H1 (cell line): ENCODE measurements at regions not wholly inside any gene's neighbourhood (a gene's known extent, or its start where the extent isn't known, plus 50 kb on each side); places are given as distances from the start of the nearest gene placed in this dataset.

Experiments used
- CTCF ChIA-PET: fragments of 300-600 bp; sonication (Branson Sonifier 250); formaldehyde crosslinking; loops from one replicate; lab custom pipeline; 2021; ENCODE audit not compliant: partially characterized antibody; lab: Charles Lee
- POLR2A ChIA-PET: fragments of 300-600 bp; sonication (Branson Sonifier 250); formaldehyde crosslinking; loops from one replicate; lab custom pipeline; 2021; ENCODE audit warnings: inconsistent platforms; ENCODE audit not compliant: partially characterized antibody; lab: Charles Lee
- DNase-seq, 2 experiments: peaks; one replicate each; pipeline versions ENCODE4 v3.0.0 to v3.0.0-alpha.2; 2010 to 2022; ENCODE audit warnings: low spot score in 2 of 2, low read depth in 1 of 2, mixed read lengths in 1 of 2
- FAIRE-seq: peaks from 2 replicates; lab custom pipeline; 2011; peaks lifted over from hg19 to GRCh38; lab: Jason Lieb, UNC
- H2AFZ ChIP-seq: 2 replicates; pipeline ENCODE4 v1.8.1; 2012; ENCODE audit warnings: low read length, inconsistent platforms
- H2AK5ac ChIP-seq: 2 replicates; pipeline ENCODE4 v1.6.1; 2013; ENCODE audit warnings: low read depth, low read length
- H2BK120ac ChIP-seq: replicated peaks from 2 replicates; pipeline ENCODE3; 2013; ENCODE audit warnings: low read depth, low read length, inconsistent platforms
- H2BK12ac ChIP-seq: 2 replicates; pipeline ENCODE4 v1.6.1; 2013; ENCODE audit warnings: low read depth, low read length
- H2BK15ac ChIP-seq: 2 replicates; pipeline ENCODE4 v1.6.1; 2013; ENCODE audit warnings: low read length
- H2BK20ac ChIP-seq: 2 replicates; pipeline ENCODE4 v1.6.1; 2013; ENCODE audit warnings: low read length
- H2BK5ac ChIP-seq: 2 replicates; pipeline ENCODE4 v1.6.1; 2013; ENCODE audit warnings: low read depth, low read length
- H3K14ac ChIP-seq: 2 replicates; pipeline ENCODE4 v1.6.1; 2013; ENCODE audit warnings: inconsistent platforms; ENCODE audit not compliant: insufficient read length
- H3K18ac ChIP-seq: 2 replicates; pipeline ENCODE4 v1.6.1; 2013; ENCODE audit warnings: low read length; ENCODE audit errors: extremely low read depth
- H3K23ac ChIP-seq: 2 replicates; pipeline ENCODE4 v1.6.1; 2013; ENCODE audit warnings: inconsistent platforms; ENCODE audit not compliant: insufficient read length
- H3K23me2 ChIP-seq: 2 replicates; pipeline ENCODE4 v1.6.1; 2013; ENCODE audit warnings: low read depth, low read length
- H3K27ac ChIP-seq: 2 replicates; pipeline ENCODE4 v1.6.1; 2011; ENCODE audit warnings: low read depth, low read length, inconsistent platforms
- H3K27me3 ChIP-seq, 4 experiments: replicated peaks in 1 of 4; 1 replicate in 1 of 4; 2 replicates in 3 of 4; pipeline versions ENCODE4 v1.6.1 to v1.8.1; 2011 to 2013; ENCODE audit warnings: low read length in 3 of 4, mild to moderate bottlenecking in 3 of 4, inconsistent platforms in 2 of 4, mixed read lengths in 2 of 4, moderate library complexity in 1 of 4; ENCODE audit not compliant: control insufficient read depth in 3 of 4, insufficient read depth in 3 of 4; ENCODE audit errors: extremely low read depth in 1 of 4
- H3K36me3 ChIP-seq, 4 experiments: 2 replicates each; pipeline versions ENCODE4 v1.6.1 to v1.8.1; 2011 to 2013; ENCODE audit warnings: mild to moderate bottlenecking in 4 of 4, low read length in 3 of 4, moderate library complexity in 2 of 4, control low read depth in 1 of 4, inconsistent platforms in 1 of 4; ENCODE audit not compliant: insufficient read depth in 4 of 4, control insufficient read depth in 2 of 4
- H3K4ac ChIP-seq: replicated peaks from 2 replicates; pipeline ENCODE3; 2013; ENCODE audit warnings: low read length, low read depth, mixed read lengths, inconsistent platforms; ENCODE audit not compliant: insufficient read length
- H3K4me1 ChIP-seq, 4 experiments: replicated peaks in 1 of 4; 1 replicate in 1 of 4; 2 replicates in 3 of 4; pipeline versions ENCODE4 v1.6.1 to v1.8.1; 2011 to 2013; ENCODE audit warnings: low read length in 3 of 4, inconsistent platforms in 2 of 4, mixed read lengths in 1 of 4; ENCODE audit not compliant: insufficient read depth in 4 of 4, control insufficient read depth in 3 of 4
- H3K4me2 ChIP-seq, 2 experiments: 2 replicates each; pipeline versions ENCODE4 v1.6.1 to v1.8.1; 2011 to 2013; ENCODE audit warnings: low read depth in 2 of 2, low read length in 2 of 2, control low read depth in 1 of 2, inconsistent platforms in 1 of 2, mild to moderate bottlenecking in 1 of 2; ENCODE audit not compliant: insufficient read depth in 1 of 2
- H3K4me3 ChIP-seq, 4 experiments: fragments of 200-600, 300-600 bp in 1 of 4; sonication (generic), shearing (Covaris generic), sonication (Bioruptor Twin) in 1 of 4; 2 replicates each; pipeline versions ENCODE4 v1.5.1 to v1.8.1; 2011 to 2016; ENCODE audit warnings: low read length in 4 of 4, low read depth in 3 of 4, control low read depth in 2 of 4, inconsistent platforms in 2 of 4, mild to moderate bottlenecking in 2 of 4, mixed read lengths in 1 of 4, moderate library complexity in 1 of 4; ENCODE audit not compliant: insufficient read depth in 2 of 4; ENCODE audit errors: extremely low read depth in 1 of 4
- H3K56ac ChIP-seq: replicated peaks from 2 replicates; pipeline ENCODE3; 2013; ENCODE audit warnings: low read depth, mild to moderate bottlenecking, mixed read lengths, low read length, inconsistent platforms; ENCODE audit not compliant: insufficient read length
- H3K79me1 ChIP-seq: 2 replicates; pipeline ENCODE4 v1.6.1; 2013; ENCODE audit warnings: low read depth, low read length, control low read depth
- H3K79me2 ChIP-seq, 2 experiments: 2 replicates each; pipeline versions ENCODE4 v1.6.1 to v1.8.1; 2012 to 2013; ENCODE audit warnings: low read length in 2 of 2, mild to moderate bottlenecking in 2 of 2, inconsistent platforms in 1 of 2; ENCODE audit not compliant: insufficient read depth in 2 of 2, control insufficient read depth in 1 of 2
- H3K9ac ChIP-seq, 4 experiments: replicated peaks in 1 of 4; 1 replicate in 1 of 4; 2 replicates in 3 of 4; pipeline versions ENCODE4 v1.6.1 to v1.8.1; 2011 to 2013; ENCODE audit warnings: low read depth in 3 of 4, low read length in 3 of 4, control low read depth in 2 of 4, mild to moderate bottlenecking in 2 of 4, moderate library complexity in 2 of 4, inconsistent platforms in 1 of 4; ENCODE audit errors: extremely low read depth in 1 of 4
- H3K9me3 ChIP-seq, 2 experiments: 2 replicates each; pipeline versions ENCODE4 v1.6.1 to v1.8.1; 2012 to 2013; ENCODE audit warnings: mild to moderate bottlenecking in 2 of 2, moderate library complexity in 2 of 2, control low read depth in 1 of 2, inconsistent platforms in 1 of 2, low read depth in 1 of 2, low read length in 1 of 2, mixed read lengths in 1 of 2; ENCODE audit not compliant: insufficient read depth in 2 of 2
- H4K20me1 ChIP-seq, 2 experiments: replicated peaks in 1 of 2; 2 replicates each; pipeline versions ENCODE3 to v1.8.1; 2011 to 2013; ENCODE audit warnings: inconsistent platforms in 2 of 2, low read length in 2 of 2, mild to moderate bottlenecking in 1 of 2; ENCODE audit not compliant: insufficient read depth in 2 of 2, control insufficient read depth in 1 of 2
- H4K5ac ChIP-seq: 2 replicates; pipeline ENCODE4 v1.6.1; 2013; ENCODE audit warnings: low read length, low read depth, mixed read lengths, inconsistent platforms; ENCODE audit not compliant: insufficient read length
- H4K8ac ChIP-seq: 2 replicates; pipeline ENCODE4 v1.8.0; 2013; ENCODE audit warnings: mild to moderate bottlenecking, moderate library complexity, low read length, inconsistent platforms; ENCODE audit not compliant: insufficient read depth; ENCODE audit errors: extremely low read depth
- H4K91ac ChIP-seq: replicated peaks from 2 replicates; pipeline ENCODE3; 2013; ENCODE audit warnings: low read length, mixed read lengths, inconsistent platforms; ENCODE audit not compliant: insufficient read length
- BACH1 ChIP-seq: IDR thresholded peaks from 2 replicates; pipeline ENCODE4 v1.6.1; 2012; ENCODE audit warnings: low read length, improper control_type of control experiment
- BCL11A ChIP-seq, 2 experiments: IDR thresholded peaks; one replicate each; pipeline ENCODE4 v1.6.1; 2011; ENCODE audit warnings: low read depth in 2 of 2, low read length in 2 of 2, mild to moderate bottlenecking in 2 of 2
- CHD2 ChIP-seq: IDR thresholded peaks from 2 replicates; pipeline ENCODE4 v1.6.1; 2012; ENCODE audit warnings: low read length, improper control_type of control experiment
- CREB1 ChIP-seq: IDR thresholded peaks from 2 replicates; pipeline ENCODE4 v1.6.1; 2012; ENCODE audit warnings: inconsistent platforms
- MAFK ChIP-seq: IDR thresholded peaks from 2 replicates; pipeline ENCODE4 v1.6.1; 2012; ENCODE audit warnings: low read depth, mild to moderate bottlenecking, improper control_type of control experiment, low read length
- MAX ChIP-seq: IDR thresholded peaks from 2 replicates; pipeline ENCODE4 v1.6.1; 2012; ENCODE audit warnings: inconsistent platforms
- YY1 ChIP-seq: IDR thresholded peaks from 2 replicates; pipeline ENCODE4 v1.6.1; 2011; ENCODE audit warnings: low read depth, mild to moderate bottlenecking, low read length
- WGBS, 2 experiments: shearing (Covaris generic) in 1 of 2; methylation state at CpG; one replicate each; pipeline versions ENCODE4 v1.1.6 to v1.1.7; 2013 to 2015; ENCODE audit warnings: low lambda C conversion rate in 2 of 2, mixed read lengths in 2 of 2, inconsistent platforms in 1 of 2, low coverage in 1 of 2, missing lambda C conversion rate in 1 of 2; ENCODE audit not compliant: insufficient replicate concordance in 2 of 2, insufficient coverage in 1 of 2, insufficient read length in 1 of 2; ENCODE audit errors: extremely low coverage in 1 of 2, missing lambda C conversion rate in 1 of 2; 5-methylcytosine and 5-hydroxymethylcytosine counted together
- TF ChIP-seq, protein P1 (sequence below): IDR thresholded peaks from 2 replicates; pipeline ENCODE4 v1.6.1; 2012; ENCODE audit warnings: inconsistent platforms

DNA sequence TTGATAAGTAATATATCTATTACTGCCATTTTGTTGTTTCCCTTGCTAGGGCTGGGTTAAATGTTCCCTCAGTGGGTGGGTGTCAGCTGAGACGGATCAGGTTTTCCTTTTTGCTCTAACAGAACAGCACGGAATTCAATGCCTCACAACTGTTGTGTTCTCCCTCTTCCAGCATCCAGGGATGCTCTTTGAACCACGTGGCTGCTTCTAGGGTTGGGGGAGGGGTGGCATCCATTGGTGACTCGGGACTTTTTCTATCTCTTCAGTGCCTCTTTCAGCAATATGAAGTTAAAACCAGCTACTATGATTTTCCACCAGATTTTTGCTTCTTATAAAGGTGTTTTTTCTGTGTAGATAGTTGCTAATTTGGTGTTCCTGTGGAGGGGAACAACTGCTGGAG is 884.9 kb upstream of the FOXG1 start:
- H3K4me2 ChIP-seq: no peak overlapping the region
- H2BK5ac ChIP-seq: no peak overlapping the region
- H3K27ac ChIP-seq: no peak overlapping the region
- no peak overlapping the region for H2BK12ac ChIP-seq
- no peaks in the 10 kb centered on the region for H3K9me3 ChIP-seq
- H3K14ac ChIP-seq: no peak overlapping the region
- no peak overlapping the region for H3K23ac ChIP-seq
- no peak overlapping the region for H2BK120ac ChIP-seq
- no peaks in the 10 kb centered on the region for H3K36me3 ChIP-seq
- DNase-seq (no peak), FAIRE-seq (peak; percentile 36)
- POLR2A ChIA-PET: no interaction called here
- H3K18ac ChIP-seq: no peak overlapping the region
- no peaks in the 10 kb centered on the region for H3K23me2 ChIP-seq
- TF ChIP-seq BACH1 (peak; percentile 89), BCL11A (IDR thresholded peaks at IDR 0.05; ENCODE audit: low read depth in 2 of 2, low read length in 2 of 2) (no peak), MAFK (peak; percentile 74; the same call in 1 of the 2 replicates), CHD2 (no peak), CREB1 (no peak), MAX (peak; percentile 60; the same call in 1 of the 2 replicates), YY1 (0 out of 2 replicates have a peak, but pooled peaks have one; percentile 15)
- TF ChIP-seq, protein P1, sequence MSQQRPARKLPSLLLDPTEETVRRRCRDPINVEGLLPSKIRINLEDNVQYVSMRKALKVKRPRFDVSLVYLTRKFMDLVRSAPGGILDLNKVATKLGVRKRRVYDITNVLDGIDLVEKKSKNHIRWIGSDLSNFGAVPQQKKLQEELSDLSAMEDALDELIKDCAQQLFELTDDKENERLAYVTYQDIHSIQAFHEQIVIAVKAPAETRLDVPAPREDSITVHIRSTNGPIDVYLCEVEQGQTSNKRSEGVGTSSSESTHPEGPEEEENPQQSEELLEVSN: peak; percentile 66
- TF ChIP-seq, all 59 proteins: peak for 5
- Histone ChIP-seq H3K4me1 (no peaks in the 10 kb centered on the region), H2AK5ac (no peak overlapping the region), H4K91ac (no peak overlapping the region), H2AFZ (no peak overlapping the region), H2BK15ac (no peak overlapping the region), H4K5ac (no peak overlapping the region), H3K4ac (no peak overlapping the region), H2BK20ac (no peak overlapping the region), H4K8ac (no peak overlapping the region), H3K79me2 (no peaks in the 10 kb centered on the region), H4K20me1 (no peaks in the 10 kb centered on the region), H3K79me1 (no peaks in the 10 kb centered on the region), H3K4me3 (no peak overlapping the region), H3K56ac (no peak overlapping the region), H3K9ac (no peak overlapping the region), H3K27me3 (no peaks in the 10 kb centered on the region)
- CTCF ChIA-PET: no interaction called here
- WGBS, 2 experiments: 70% methylated on average over 4 of the region's 4 CpGs; no CpG with 5 or more reads in 1 of the 2 experiments
